Fibroblast of lung (primary cell): ENCODE measurements at regions not wholly inside any gene's neighbourhood (a gene's known extent, or its start where the extent isn't known, plus 50 kb on each side); places are given as distances from the start of the nearest gene placed in this dataset.
A peak's percentile ranks its signal among the peaks of the same experiment; 100 is the strongest.

Experiments used
- DNase-seq, 2 donors: peaks; one replicate each; pipeline versions ENCODE4 v3.0.0 to v3.0.0-alpha.2; 2010; ENCODE audit warnings: low read depth in 2 of 2
- H2AFZ ChIP-seq: 2 replicates; pipeline ENCODE4 v1.5.1; 2012; ENCODE audit warnings: low read length, control low read depth, inconsistent platforms
- H3K27ac ChIP-seq: 2 replicates; pipeline ENCODE4 v1.5.1; 2011; ENCODE audit warnings: low read length, control low read depth; ENCODE audit not compliant: insufficient read depth
- H3K27me3 ChIP-seq: 2 replicates; pipeline ENCODE4 v1.5.1; 2011; ENCODE audit warnings: mild to moderate bottlenecking, low read length; ENCODE audit not compliant: control insufficient read depth, insufficient read depth
- H3K36me3 ChIP-seq: 2 replicates; pipeline ENCODE4 v1.5.1; 2011; ENCODE audit warnings: low read length; ENCODE audit not compliant: control insufficient read depth, insufficient read depth
- H3K4me1 ChIP-seq: 2 replicates; pipeline ENCODE4 v1.5.1; 2011; ENCODE audit warnings: low read length; ENCODE audit not compliant: control insufficient read depth, insufficient read depth; ENCODE audit errors: extremely low read depth
- H3K4me2 ChIP-seq: 2 replicates; pipeline ENCODE4 v1.5.1; 2011; ENCODE audit warnings: low read length, control low read depth; ENCODE audit not compliant: insufficient read depth; ENCODE audit errors: extremely low read depth
- H3K4me3 ChIP-seq, 4 experiments: fragments of 200-600 bp in 1 of 4; sonication (generic) in 1 of 4; replicated peaks in 1 of 4; 2 replicates each; pipeline ENCODE4 v1.5.1; 2011 to 2016; ENCODE audit warnings: low read length in 4 of 4, low read depth in 3 of 4, mild to moderate bottlenecking in 3 of 4, control low read depth in 2 of 4, inconsistent platforms in 1 of 4, mixed read lengths in 1 of 4; ENCODE audit not compliant: insufficient read depth in 1 of 4; ENCODE audit errors: control extremely low read depth in 1 of 4
- H3K79me2 ChIP-seq: 2 replicates; pipeline ENCODE4 v1.5.1; 2012; ENCODE audit warnings: mild to moderate bottlenecking, low read length, inconsistent platforms; ENCODE audit not compliant: control insufficient read depth, insufficient read depth
- H3K9ac ChIP-seq: 2 replicates; pipeline ENCODE4 v1.5.1; 2011; ENCODE audit warnings: mild to moderate bottlenecking, low read length, control low read depth; ENCODE audit not compliant: insufficient read depth
- H3K9me3 ChIP-seq: 2 replicates; pipeline ENCODE4 v1.5.1; 2012; ENCODE audit warnings: low read depth, low read length; ENCODE audit not compliant: control insufficient read depth, insufficient read depth
- H4K20me1 ChIP-seq: 2 replicates; pipeline ENCODE4 v1.5.1; 2011; ENCODE audit warnings: low read length; ENCODE audit not compliant: control insufficient read depth, insufficient read depth; ENCODE audit errors: extremely low read depth
- CTCF ChIP-seq, 2 donors: IDR thresholded peaks in 1 of 2; conservative IDR thresholded peaks in 1 of 2; 1 replicate in 1 of 2; 2 replicates in 1 of 2; pipeline ENCODE4 v1.5.1; 2011 to 2012; ENCODE audit warnings: low read length in 2 of 2, control low read depth in 1 of 2, inconsistent platforms in 1 of 2, low read depth in 1 of 2, mild to moderate bottlenecking in 1 of 2
- EZH2 ChIP-seq: IDR thresholded peaks from 2 replicates; pipeline ENCODE4 v1.5.1; 2012; ENCODE audit warnings: low read length, control low read depth, mild to moderate bottlenecking; ENCODE audit errors: missing control alignments

GRCh38 chr1:11354893-11355553, 82.0 kb downstream of the UBIAD1 start:
- H3K9me3 ChIP-seq: no peaks in the 10 kb centered on the region
- H3K9ac ChIP-seq: no peak overlapping the region
- no peak overlapping the region for H2AFZ ChIP-seq
- no peak overlapping the region for H3K4me3 ChIP-seq
- H3K4me2 ChIP-seq: no peak overlapping the region
- H3K27ac ChIP-seq: no peak overlapping the region
- no peak for DNase-seq
- H4K20me1 ChIP-seq: no peaks in the 10 kb centered on the region
- H3K79me2 ChIP-seq: no peaks in the 10 kb centered on the region
- no peaks in the 10 kb centered on the region for H3K4me1 ChIP-seq
- H3K27me3 ChIP-seq: peaks cover 7% of the 10 kb centered on the region
- H3K36me3 ChIP-seq: no peaks in the 10 kb centered on the region
- no peak for TF ChIP-seq CTCF (conservative IDR thresholded peaks at IDR 0.05 in 1 of 2, IDR thresholded peaks at IDR 0.05 in 1 of 2; ENCODE audit: low read depth in 1 of 2, low read length in 2 of 2)
- no peak for TF ChIP-seq EZH2

GRCh38 chr1:11355559-11356475, 82.8 kb downstream of the UBIAD1 start:
- H3K9me3 ChIP-seq: no peaks in the 10 kb centered on the region
- no peak overlapping the region for H3K9ac ChIP-seq
- H3K27ac ChIP-seq: no peak overlapping the region
- H3K4me3 ChIP-seq: no peak overlapping the region
- no peak overlapping the region for H2AFZ ChIP-seq
- H4K20me1 ChIP-seq: no peaks in the 10 kb centered on the region
- H3K4me2 ChIP-seq: no peak overlapping the region
- peaks cover 7% of the 10 kb centered on the region for H3K27me3 ChIP-seq
- H3K36me3 ChIP-seq: no peaks in the 10 kb centered on the region
- TF ChIP-seq EZH2 (peak; percentile 58), CTCF (conservative IDR thresholded peaks at IDR 0.05 in 1 of 2, IDR thresholded peaks at IDR 0.05 in 1 of 2; ENCODE audit: low read depth in 1 of 2, low read length in 2 of 2) (no peak)
- DNase-seq: no peak
- no peaks in the 10 kb centered on the region for H3K79me2 ChIP-seq
- no peaks in the 10 kb centered on the region for H3K4me1 ChIP-seq

GRCh38 chr1:11357276-11357675, 84.3 kb downstream of the UBIAD1 start:
- no peak for TF ChIP-seq CTCF (conservative IDR thresholded peaks at IDR 0.05 in 1 of 2, IDR thresholded peaks at IDR 0.05 in 1 of 2; ENCODE audit: low read depth in 1 of 2, low read length in 2 of 2)
- TF ChIP-seq EZH2: no peak
- Histone ChIP-seq H3K9ac (no peak overlapping the region), H3K4me2 (no peak overlapping the region), H3K36me3 (no peaks in the 10 kb centered on the region), H2AFZ (no peak overlapping the region), H3K4me3 (no peak overlapping the region), H3K9me3 (no peaks in the 10 kb centered on the region), H3K79me2 (no peaks in the 10 kb centered on the region), H3K27ac (no peak overlapping the region), H3K27me3 (peaks cover 7% of the 10 kb centered on the region), H4K20me1 (no peaks in the 10 kb centered on the region), H3K4me1 (no peaks in the 10 kb centered on the region)
- DNase-seq: no peak
